ENCODE measurements at regions not wholly inside any gene's neighbourhood (a gene's known extent, or its start where the extent isn't known, plus 50 kb on each side); places are given as distances from the start of the nearest gene placed in this dataset.

GRCh38 chr9:764105-764524, 77.4 kb upstream of the DMRT1 start:
- H3K27me3 Mint-ChIP-seq (ENCODE audit: insufficient read depth, low read depth, poor library complexity) = peaks cover 9% of the 10 kb centered on the region
- H3K27ac Mint-ChIP-seq = no peak overlapping the region
- no peaks in the 10 kb centered on the region for H4K20me1 ChIP-seq (replicated peaks; ENCODE audit: insufficient read depth)
- H3K27ac ChIP-seq (ENCODE audit: low read depth) = no peak overlapping the region
- H3K4me1 ChIP-seq (ENCODE audit: insufficient read depth) = peaks cover 8% of the 10 kb centered on the region; the same call in 1 of the 2 replicates
- H3K4me3 ChIP-seq = no peak overlapping the region
- peaks cover 3% of the 10 kb centered on the region; the same call in 1 of the 3 replicates for H3K36me3 Mint-ChIP-seq (ENCODE audit: low read depth)
- H3K36me3 ChIP-seq (ENCODE audit: insufficient read depth) = no peaks in the 10 kb centered on the region
- no peaks in the 10 kb centered on the region for H3K79me2 ChIP-seq (replicated peaks; ENCODE audit: insufficient read depth)
- peak; percentile 99 for ATAC-seq
- no peak overlapping the region for H2AFZ ChIP-seq
- DNase-seq (ENCODE audit: low spot score) = peak; percentile 94
- peaks cover 12% of the 10 kb centered on the region; the same call in 2 of the 3 replicates for H3K9me3 Mint-ChIP-seq
- no peaks in the 10 kb centered on the region for H3K27me3 ChIP-seq (ENCODE audit: insufficient read depth)
- no peak overlapping the region for H3K4me2 ChIP-seq
- no peak overlapping the region for H3K4me3 Mint-ChIP-seq
- no peaks in the 10 kb centered on the region for H3K9me2 ChIP-seq (ENCODE audit: insufficient read depth)
- TF ChIP-seq ZNF114 (CRISPR knock-in tag; IDR thresholded peaks at IDR 0.05) (0 out of 2 replicates have a peak, but pooled peaks have one; percentile 74), JUNB (IDR thresholded peaks at IDR 0.05; ENCODE audit: unreplicated experiment) (no peak), POLR2AphosphoS5 (IDR thresholded peaks at IDR 0.05; ENCODE audit: low read depth) (no peak), EZH2 (IDR thresholded peaks at IDR 0.05; ENCODE audit: low read depth, unreplicated experiment) (no peak), CTCF (conservative IDR thresholded peaks at IDR 0.05; ENCODE audit: low read depth in 2 of 2) (peak; percentile 85 to 86), NANOG (IDR thresholded peaks at IDR 0.05; ENCODE audit: borderline replicate concordance) (no peak), STAT1 (IDR thresholded peaks at IDR 0.05; ENCODE audit: unreplicated experiment) (no peak), CREB1 (CRISPR knock-in tag; IDR thresholded peaks at IDR 0.05; ENCODE audit: low read depth) (peak; percentile 45), ETS1 (IDR thresholded peaks at IDR 0.05) (no peak), ZNF462 (CRISPR knock-in tag; IDR thresholded peaks at IDR 0.05) (peak; percentile 96)
- peaks cover 16% of the 10 kb centered on the region for H3K4me1 Mint-ChIP-seq
- no peaks in the 10 kb centered on the region for H3F3A ChIP-seq (replicated peaks; ENCODE audit: low read depth)

Measured in GM23338 (cell line).